ENCODE measurements at regions not wholly inside any gene's neighbourhood (a gene's known extent, or its start where the extent isn't known, plus 50 kb on each side); places are given as distances from the start of the nearest gene placed in this dataset.
A peak's percentile ranks its signal among the peaks of the same experiment; 100 is the strongest.

DNA sequence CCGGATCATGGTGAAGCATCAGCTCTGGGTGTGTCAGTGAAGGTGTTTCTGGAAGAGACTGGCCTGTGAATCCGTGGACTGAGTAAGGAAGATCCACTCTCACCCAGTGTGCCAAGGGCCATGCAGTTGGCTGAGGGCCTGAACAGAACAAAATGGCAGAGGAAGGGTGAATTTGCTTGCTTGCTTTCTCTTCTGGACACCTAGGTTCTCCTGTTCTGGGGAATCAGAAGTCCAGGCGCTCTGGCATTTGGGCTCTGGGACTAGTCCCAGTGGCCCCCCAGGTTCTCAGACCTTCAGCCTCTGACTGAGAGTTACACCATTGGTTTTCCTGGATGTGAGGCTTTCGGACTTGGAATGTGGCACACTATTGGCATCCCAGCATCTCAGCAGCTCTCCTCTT is 1170.8 kb downstream of the TBC1D22A start:
- H3K27ac Mint-ChIP-seq = no peak overlapping the region
- H3K4me3 Mint-ChIP-seq = no peak overlapping the region
- intact Hi-C loops (cut with micrococcal nuclease) = no loop called here
- no peaks in the 10 kb centered on the region for H3K36me3 Mint-ChIP-seq (ENCODE audit: low read depth)
- H3K4me1 Mint-ChIP-seq (ENCODE audit: low read depth) = no peaks in the 10 kb centered on the region
- CTCF ChIA-PET = interaction anchor here (0.5 kb wide), 1 partner anchor 455 kb away, joined by 3 read pairs; no protein-coding TSS in a partner anchor
- peaks cover 7% of the 10 kb centered on the region for H3K27me3 Mint-ChIP-seq (ENCODE audit: low read depth)
- no peak for DNase-seq
- H3K9me3 Mint-ChIP-seq = peaks cover 8% of the 10 kb centered on the region

DNA sequence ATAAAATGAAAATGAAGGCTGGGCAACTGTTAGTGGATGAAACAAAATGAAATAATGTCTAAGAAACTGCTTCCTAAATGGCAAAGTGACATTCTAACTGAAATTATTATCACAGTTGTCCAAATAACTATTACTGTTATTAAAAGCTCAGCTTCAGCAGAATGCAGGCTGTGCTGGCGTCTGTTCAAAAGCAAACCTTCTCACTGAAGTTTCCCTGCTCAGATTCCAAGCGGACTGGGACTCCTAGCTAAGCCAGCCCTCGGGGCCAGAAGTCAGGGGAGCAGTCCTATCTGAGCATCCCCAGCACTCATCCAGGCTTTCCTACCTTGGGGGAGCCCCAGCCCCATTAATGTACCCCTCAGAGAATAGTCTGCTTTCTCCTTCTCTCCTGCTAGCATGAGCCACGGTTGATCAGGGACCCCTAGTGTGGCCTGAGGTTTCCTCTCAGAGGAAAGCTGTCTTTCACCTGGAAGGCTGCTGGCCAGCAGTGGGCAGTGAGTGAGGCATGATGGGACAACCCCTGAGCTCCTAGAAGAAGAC is 1167.3 kb downstream of the TBC1D22A start:
- Mint-ChIP-seq H3K4me3 (no peak overlapping the region), H3K9me3 (no peaks in the 10 kb centered on the region), H3K4me1 (ENCODE audit: low read depth) (no peaks in the 10 kb centered on the region), H3K36me3 (ENCODE audit: low read depth) (no peaks in the 10 kb centered on the region), H3K27me3 (ENCODE audit: low read depth) (peaks cover 9% of the 10 kb centered on the region), H3K27ac (no peak overlapping the region)
- DNase-seq = no peak
- CTCF ChIA-PET = no interaction called here
- intact Hi-C loops (cut with micrococcal nuclease) = no loop called here

DNA sequence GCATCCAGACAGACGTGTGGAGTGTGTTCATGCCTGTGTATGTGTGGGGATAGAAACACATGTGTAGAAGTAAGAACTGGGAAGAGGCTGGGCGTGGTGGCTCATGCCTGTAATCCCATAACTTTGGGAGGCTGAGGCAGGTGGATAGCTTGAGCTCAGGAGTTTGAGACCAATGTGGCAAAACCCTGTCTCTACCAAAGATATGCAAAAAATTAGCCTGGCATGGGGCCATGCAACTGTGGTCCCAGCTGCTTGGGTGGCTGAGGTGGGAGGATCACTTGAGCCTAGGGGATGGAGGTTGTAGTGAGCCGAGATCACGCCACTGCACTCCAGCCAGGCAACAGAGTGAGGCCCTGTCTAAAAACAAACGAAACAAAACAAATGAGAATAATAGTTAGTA is 1166.6 kb downstream of the TBC1D22A start:
- CTCF ChIA-PET = no interaction called here
- Mint-ChIP-seq H3K4me3 (no peak overlapping the region), H3K27ac (no peak overlapping the region), H3K36me3 (ENCODE audit: low read depth) (no peaks in the 10 kb centered on the region), H3K4me1 (ENCODE audit: low read depth) (no peaks in the 10 kb centered on the region), H3K27me3 (ENCODE audit: low read depth) (peaks cover 9% of the 10 kb centered on the region), H3K9me3 (no peaks in the 10 kb centered on the region)
- DNase-seq = no peak
- intact Hi-C loops (cut with micrococcal nuclease) = no loop called here

DNA sequence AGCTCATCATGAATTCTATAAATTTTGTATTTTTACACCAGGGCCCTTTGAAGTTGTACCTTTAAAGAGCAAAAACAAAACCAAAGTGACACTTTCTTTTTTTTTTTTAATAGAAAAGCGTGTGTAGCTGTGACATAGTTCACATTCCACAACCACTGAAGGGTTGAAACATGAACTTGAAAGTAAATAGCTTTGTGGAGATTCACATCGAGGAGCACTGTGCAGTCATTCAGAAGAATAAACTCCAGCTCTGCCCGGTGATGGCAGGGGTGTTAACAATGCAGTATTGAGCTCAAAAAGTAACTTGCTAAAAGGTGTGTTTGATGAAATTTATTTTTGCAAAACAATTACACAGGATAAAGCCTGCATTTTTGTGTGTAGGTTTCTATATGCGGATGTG is 1166.2 kb downstream of the TBC1D22A start:
- CTCF ChIA-PET = no interaction called here
- no peak for DNase-seq
- Mint-ChIP-seq H3K36me3 (ENCODE audit: low read depth) (no peaks in the 10 kb centered on the region), H3K4me1 (ENCODE audit: low read depth) (no peaks in the 10 kb centered on the region), H3K9me3 (peaks cover 3% of the 10 kb centered on the region), H3K27me3 (ENCODE audit: low read depth) (peaks cover 9% of the 10 kb centered on the region), H3K4me3 (no peak overlapping the region), H3K27ac (no peak overlapping the region)
- intact Hi-C loops (cut with micrococcal nuclease) = no loop called here

DNA sequence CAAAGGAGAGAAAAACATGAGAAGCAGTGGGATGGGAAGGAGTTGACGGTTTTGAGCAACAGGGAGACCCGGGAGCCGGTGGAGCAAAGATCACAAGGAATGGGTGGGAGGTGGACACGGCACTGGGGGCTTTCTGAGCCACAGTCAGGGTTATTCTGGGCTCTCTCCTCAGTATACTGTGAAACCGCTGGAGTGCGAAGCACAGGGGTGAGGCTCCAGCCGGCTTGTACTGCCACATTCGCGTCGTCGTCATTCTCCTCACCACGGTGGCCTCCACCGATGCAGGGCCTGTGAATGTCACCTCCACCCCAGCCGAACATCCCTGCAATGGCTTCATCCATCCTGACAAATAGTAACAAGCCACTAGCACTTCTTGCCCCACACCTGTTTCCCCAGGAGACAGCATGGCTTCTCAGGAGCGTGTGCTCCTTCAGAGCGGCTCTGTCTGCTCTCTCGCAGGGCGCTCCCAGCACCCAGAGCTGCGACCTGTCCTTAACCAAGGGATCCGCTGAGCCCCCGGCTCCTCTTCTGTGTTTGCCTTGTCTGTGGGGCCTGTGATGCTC is 1165.3 kb downstream of the TBC1D22A start:
- Mint-ChIP-seq H3K36me3 (ENCODE audit: low read depth) (no peaks in the 10 kb centered on the region), H3K27ac (no peak overlapping the region), H3K4me1 (ENCODE audit: low read depth) (no peaks in the 10 kb centered on the region), H3K4me3 (no peak overlapping the region), H3K27me3 (ENCODE audit: low read depth) (peaks cover 9% of the 10 kb centered on the region), H3K9me3 (peaks cover 4% of the 10 kb centered on the region)
- CTCF ChIA-PET = no interaction called here
- no peak for DNase-seq
- intact Hi-C loops (cut with micrococcal nuclease) = no loop called here

DNA sequence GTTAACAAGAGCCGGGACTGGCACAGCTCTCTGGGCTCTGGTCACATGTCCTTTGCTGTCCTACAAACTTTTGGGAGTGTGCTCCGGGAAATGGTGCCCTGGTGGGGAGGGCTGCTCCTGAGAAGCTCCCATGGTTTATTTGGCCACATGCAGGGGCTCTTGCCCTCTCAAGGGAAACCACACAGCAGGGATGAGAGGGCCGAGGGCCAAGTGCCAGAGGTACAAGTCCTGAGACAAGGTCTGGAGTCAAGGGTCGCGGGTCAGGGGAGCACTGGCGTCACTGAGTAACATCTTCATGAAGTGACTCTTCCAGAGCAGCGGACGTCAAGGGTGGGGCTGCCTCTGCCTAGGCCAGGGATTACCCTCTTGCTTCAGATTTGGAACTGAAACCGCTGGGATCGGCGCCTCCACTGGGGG is 1160.6 kb downstream of the TBC1D22A start:
- H3K27ac Mint-ChIP-seq = no peak overlapping the region

DNA sequence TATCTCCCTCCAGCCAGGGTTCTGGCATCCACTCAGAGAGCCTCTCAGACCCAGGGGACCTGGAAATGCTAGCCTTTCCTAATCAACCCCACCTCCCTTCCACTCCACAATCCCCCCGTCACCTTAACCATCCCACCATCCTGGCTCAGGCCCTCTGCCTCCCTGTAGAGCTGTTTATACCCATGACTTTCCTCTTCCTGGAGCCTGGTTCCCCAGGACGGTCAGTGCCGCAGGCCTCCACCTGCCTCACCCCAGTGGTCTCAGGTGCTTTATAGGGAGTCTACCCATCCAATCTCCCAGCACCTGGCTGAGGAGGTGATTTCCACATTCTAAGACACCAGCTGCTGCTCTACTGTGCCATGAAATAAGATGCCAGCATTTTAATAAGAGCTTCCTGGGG is 1159.5 kb downstream of the TBC1D22A start:
- intact Hi-C loops (cut with micrococcal nuclease) = no loop called here
- Mint-ChIP-seq H3K4me1 (ENCODE audit: low read depth) (peaks cover 9% of the 10 kb centered on the region), H3K36me3 (ENCODE audit: low read depth) (no peaks in the 10 kb centered on the region), H3K9me3 (peaks cover 4% of the 10 kb centered on the region), H3K4me3 (no peak overlapping the region), H3K27ac (no peak overlapping the region), H3K27me3 (ENCODE audit: low read depth) (peaks cover 3% of the 10 kb centered on the region)
- CTCF ChIA-PET = no interaction called here
- no peak for DNase-seq

More for the DNA sequence above, 1160.6 kb downstream of the TBC1D22A start:
- Mint-ChIP-seq H3K36me3 (ENCODE audit: low read depth) (no peaks in the 10 kb centered on the region), H3K4me1 (ENCODE audit: low read depth) (peaks cover 8% of the 10 kb centered on the region), H3K4me3 (no peak overlapping the region), H3K27me3 (ENCODE audit: low read depth) (peaks cover 3% of the 10 kb centered on the region), H3K9me3 (peaks cover 4% of the 10 kb centered on the region)
- CTCF ChIA-PET = no interaction called here
- no peak for DNase-seq
- intact Hi-C loops (cut with micrococcal nuclease) = no loop called here

DNA sequence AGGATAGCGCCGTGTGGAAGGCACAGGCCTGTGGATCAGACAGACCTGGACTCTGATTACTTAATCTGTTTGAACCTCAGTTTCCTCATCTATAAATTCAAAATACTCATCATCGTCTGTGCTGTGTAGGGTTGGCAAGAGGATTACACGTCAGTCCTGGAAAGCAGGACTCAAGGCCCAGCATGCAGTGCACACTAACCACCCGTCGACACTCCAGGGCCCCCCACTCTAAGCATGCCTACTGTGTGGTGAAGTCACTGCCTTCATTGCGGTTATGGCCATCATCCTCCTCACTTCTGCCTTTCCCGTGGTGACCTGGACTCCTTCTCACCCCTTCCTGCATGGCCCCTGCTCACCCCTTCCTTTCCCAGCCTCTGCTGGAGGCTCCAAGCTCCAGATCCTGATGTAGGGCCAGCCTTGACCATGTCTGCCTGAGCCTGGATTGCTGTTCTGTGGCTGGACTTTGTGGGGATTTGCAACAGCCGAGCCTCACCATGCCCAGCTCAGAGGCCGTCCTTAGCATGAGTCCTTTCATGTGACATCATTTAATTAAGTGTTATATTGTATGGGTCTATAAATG is 1158.0 kb downstream of the TBC1D22A start:
- Mint-ChIP-seq H3K4me3 (no peak overlapping the region), H3K27me3 (ENCODE audit: low read depth) (peaks cover 3% of the 10 kb centered on the region), H3K9me3 (peaks cover 4% of the 10 kb centered on the region), H3K27ac (no peak overlapping the region), H3K4me1 (ENCODE audit: low read depth) (peaks cover 9% of the 10 kb centered on the region), H3K36me3 (ENCODE audit: low read depth) (no peaks in the 10 kb centered on the region)
- intact Hi-C loops (cut with micrococcal nuclease) = no loop called here
- no peak for DNase-seq
- CTCF ChIA-PET = no interaction called here

DNA sequence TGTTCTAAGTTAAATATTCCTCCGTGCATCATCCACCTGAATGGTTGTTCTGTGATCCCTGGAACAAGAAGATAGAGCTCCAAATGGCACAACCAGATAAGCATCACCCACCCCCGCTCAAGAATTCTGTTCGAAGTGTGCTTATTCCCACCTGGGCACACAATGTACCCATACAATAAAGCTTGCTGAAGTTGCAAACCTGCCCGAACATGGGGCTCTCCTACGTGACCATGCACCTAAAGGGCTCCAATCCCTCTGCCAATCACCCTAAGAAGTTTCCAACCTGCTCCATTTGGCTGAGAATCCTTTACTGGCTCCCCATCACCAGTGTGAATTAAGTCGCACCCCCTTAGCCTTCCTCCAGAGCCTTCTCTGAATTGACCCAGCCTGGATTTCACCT is 1157.4 kb downstream of the TBC1D22A start:
- Mint-ChIP-seq H3K27me3 (ENCODE audit: low read depth) (peaks cover 1% of the 10 kb centered on the region), H3K9me3 (peaks cover 4% of the 10 kb centered on the region), H3K4me1 (ENCODE audit: low read depth) (peaks cover 9% of the 10 kb centered on the region), H3K27ac (no peak overlapping the region), H3K36me3 (ENCODE audit: low read depth) (no peaks in the 10 kb centered on the region), H3K4me3 (no peak overlapping the region)
- intact Hi-C loops (cut with micrococcal nuclease) = no loop called here
- DNase-seq = no peak
- CTCF ChIA-PET = no interaction called here

DNA sequence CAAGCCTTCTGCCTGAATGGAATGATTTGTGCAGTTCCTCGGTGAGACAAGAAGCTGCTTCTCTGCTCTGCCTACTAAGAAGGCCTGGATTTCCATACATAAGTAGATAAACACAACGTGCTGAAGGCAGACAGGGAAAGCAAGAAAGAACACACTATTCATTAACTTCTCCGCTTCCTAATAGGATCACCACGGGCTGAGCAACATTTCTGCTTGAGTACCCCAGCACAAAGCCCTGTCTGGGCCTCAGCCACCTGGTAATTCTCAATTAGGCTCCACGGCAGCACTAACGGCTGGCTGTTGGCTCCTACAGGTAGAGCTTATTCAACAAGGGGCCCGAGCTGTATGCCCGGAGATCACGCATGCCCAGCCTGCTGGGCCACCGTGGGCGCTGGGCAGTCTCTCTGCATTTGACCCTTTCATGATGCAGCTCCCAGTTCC is 1156.6 kb downstream of the TBC1D22A start:
- intact Hi-C loops (cut with micrococcal nuclease) = no loop called here
- H3K9me3 Mint-ChIP-seq = peaks cover 4% of the 10 kb centered on the region
- H3K27ac Mint-ChIP-seq = no peak overlapping the region
- H3K4me3 Mint-ChIP-seq = no peak overlapping the region
- DNase-seq = no peak
- peaks cover 2% of the 10 kb centered on the region for H3K27me3 Mint-ChIP-seq (ENCODE audit: low read depth)
- H3K36me3 Mint-ChIP-seq (ENCODE audit: low read depth) = no peaks in the 10 kb centered on the region
- H3K4me1 Mint-ChIP-seq (ENCODE audit: low read depth) = peaks cover 9% of the 10 kb centered on the region
- CTCF ChIA-PET = no interaction called here

DNA sequence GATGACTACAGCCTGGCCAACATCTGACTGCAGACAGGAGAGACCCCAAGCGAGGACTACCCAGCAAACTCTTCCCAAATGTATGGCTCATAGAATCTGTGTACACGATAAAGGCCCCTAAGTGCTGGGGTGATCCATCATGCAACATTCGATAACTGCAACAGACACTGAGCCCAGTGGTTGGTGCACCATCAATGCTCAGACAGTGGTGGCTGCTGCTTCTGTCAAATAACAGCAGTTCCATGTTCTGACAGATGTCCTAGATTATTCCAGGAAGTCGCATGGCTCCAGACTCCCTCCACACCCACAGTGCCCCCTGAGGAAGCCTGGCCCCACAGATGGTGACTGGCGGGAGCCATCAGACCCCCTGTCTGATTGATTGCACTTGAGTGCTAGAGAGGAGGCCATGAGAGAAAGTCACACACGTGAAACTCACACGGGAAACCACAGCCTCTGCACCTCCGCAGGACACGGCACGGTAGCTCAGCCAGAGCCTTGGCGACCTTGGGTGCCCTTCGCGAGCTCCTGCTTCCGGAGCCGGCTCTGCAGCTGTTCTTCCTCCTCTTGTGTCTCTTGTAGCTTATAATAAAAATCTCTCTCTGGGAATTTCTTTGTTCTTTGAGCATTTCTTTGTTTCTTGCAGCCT is 1155.9 kb downstream of the TBC1D22A start:
- no peaks in the 10 kb centered on the region for H3K36me3 Mint-ChIP-seq (ENCODE audit: low read depth)
- no peak overlapping the region for H3K4me3 Mint-ChIP-seq
- CTCF ChIA-PET = no interaction called here
- peak; percentile 55 for DNase-seq
- H3K27me3 Mint-ChIP-seq (ENCODE audit: low read depth) = peaks cover 2% of the 10 kb centered on the region
- H3K9me3 Mint-ChIP-seq = no peaks in the 10 kb centered on the region
- H3K4me1 Mint-ChIP-seq (ENCODE audit: low read depth) = peaks cover 9% of the 10 kb centered on the region
- H3K27ac Mint-ChIP-seq = no peak overlapping the region
- intact Hi-C loops (cut with micrococcal nuclease) = no loop called here

DNA sequence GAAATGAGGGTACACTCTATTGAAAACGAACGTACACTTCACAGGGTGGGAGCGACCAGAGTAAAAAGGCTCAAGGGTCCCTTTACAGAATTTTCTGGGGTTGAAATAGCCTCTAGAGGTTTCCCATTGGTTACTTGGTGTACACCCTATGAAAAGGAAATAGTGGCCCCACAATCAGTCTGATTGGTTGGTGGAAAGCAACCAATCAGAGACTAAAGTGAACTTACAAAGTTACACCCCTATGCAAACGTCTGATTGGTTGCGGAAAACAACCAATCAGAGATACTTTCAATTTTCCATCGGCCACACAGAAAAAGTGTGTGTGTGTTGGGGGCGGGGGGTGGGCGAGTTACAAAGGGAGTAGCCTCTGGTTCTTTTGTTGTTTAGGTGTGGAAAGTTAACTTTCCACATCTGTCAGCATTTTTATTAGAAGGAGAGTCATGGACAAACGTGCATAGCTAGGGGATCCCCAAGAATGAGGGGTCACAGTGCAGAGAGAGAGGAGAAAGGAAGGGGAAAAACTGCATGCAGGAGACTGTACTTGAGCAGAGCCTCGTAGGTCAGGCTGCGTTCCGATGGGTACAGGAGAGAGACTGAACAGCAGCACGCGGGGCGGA is 1152.1 kb downstream of the TBC1D22A start:
- intact Hi-C loops (cut with micrococcal nuclease) = no loop called here
- Mint-ChIP-seq H3K27ac (no peak overlapping the region), H3K36me3 (ENCODE audit: low read depth) (peaks cover 1% of the 10 kb centered on the region), H3K4me1 (ENCODE audit: low read depth) (peaks cover 9% of the 10 kb centered on the region), H3K27me3 (ENCODE audit: low read depth) (peaks cover 2% of the 10 kb centered on the region), H3K9me3 (no peaks in the 10 kb centered on the region), H3K4me3 (no peak overlapping the region)
- DNase-seq = no peak
- CTCF ChIA-PET = no interaction called here

All from activated naive CD4-positive, alpha-beta T cell treated with anti-CD3 and anti-CD28 coated beads for 36 hours (primary cell).